Esophagus muscularis mucosa (tissue), 3 donors: ENCODE measurements at regions not wholly inside any gene's neighbourhood (a gene's known extent, or its start where the extent isn't known, plus 50 kb on each side); places are given as distances from the start of the nearest gene placed in this dataset.

Experiments used
- POLR2A ChIP-seq: fragments of 450-650 bp; IDR thresholded peaks from one replicate; pipeline ENCODE4 v1.6.1; 2017; ENCODE audit warnings: antibody characterized with exemption, moderate library complexity, mild to moderate bottlenecking, low read depth
- POLR2AphosphoS5 ChIP-seq, 2 donors: sonication (generic); formaldehyde crosslinking; IDR thresholded peaks; one replicate each; pipeline ENCODE4 v1.6.1; 2017; ENCODE audit warnings: antibody characterized with exemption in 2 of 2
- TF ChIP-seq, protein P1 (sequence below), 3 experiments: fragments of 200-600 bp in 2 of 3; fragments of 450-650 bp in 1 of 3; sonication (generic) in 2 of 3; IDR thresholded peaks; one replicate each; pipeline ENCODE4 v1.5.1; 2017 to 2019; ENCODE audit warnings: antibody characterized with exemption in 3 of 3, mild to moderate bottlenecking in 2 of 3, moderate library complexity in 1 of 3

DNA sequence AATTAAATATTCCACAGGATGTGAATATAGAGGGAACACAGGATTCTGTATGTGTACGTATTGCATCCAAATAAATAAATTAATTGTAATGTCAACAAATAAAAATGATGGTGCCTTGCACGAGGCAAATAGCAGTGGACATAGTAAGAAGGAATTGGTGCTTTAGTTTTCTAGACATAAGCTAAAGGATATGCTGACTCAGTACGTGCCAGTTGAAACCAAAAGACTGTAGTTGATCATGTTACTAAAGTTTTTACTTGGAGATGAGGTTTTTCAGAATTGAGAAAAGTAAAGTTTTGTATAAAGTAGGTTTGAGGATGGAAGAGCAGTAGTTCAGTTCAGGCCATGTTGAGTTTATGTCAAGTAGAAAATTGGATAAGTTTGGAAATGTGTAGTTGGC lies 807.2 kb downstream of the SLC16A7 start:
- TF ChIP-seq, protein P1, sequence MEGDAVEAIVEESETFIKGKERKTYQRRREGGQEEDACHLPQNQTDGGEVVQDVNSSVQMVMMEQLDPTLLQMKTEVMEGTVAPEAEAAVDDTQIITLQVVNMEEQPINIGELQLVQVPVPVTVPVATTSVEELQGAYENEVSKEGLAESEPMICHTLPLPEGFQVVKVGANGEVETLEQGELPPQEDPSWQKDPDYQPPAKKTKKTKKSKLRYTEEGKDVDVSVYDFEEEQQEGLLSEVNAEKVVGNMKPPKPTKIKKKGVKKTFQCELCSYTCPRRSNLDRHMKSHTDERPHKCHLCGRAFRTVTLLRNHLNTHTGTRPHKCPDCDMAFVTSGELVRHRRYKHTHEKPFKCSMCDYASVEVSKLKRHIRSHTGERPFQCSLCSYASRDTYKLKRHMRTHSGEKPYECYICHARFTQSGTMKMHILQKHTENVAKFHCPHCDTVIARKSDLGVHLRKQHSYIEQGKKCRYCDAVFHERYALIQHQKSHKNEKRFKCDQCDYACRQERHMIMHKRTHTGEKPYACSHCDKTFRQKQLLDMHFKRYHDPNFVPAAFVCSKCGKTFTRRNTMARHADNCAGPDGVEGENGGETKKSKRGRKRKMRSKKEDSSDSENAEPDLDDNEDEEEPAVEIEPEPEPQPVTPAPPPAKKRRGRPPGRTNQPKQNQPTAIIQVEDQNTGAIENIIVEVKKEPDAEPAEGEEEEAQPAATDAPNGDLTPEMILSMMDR (IDR thresholded peaks at IDR 0.05): no peak
- TF ChIP-seq POLR2A (no peak), POLR2AphosphoS5 (IDR thresholded peaks at IDR 0.05) (no peak)
